ENCODE measurements at regions not wholly inside any gene's neighbourhood (a gene's known extent, or its start where the extent isn't known, plus 50 kb on each side); places are given as distances from the start of the nearest gene placed in this dataset.
"Not testable (repeated sequence)": the region's sequence is repeated elsewhere in the genome, so short reads cannot be mapped to it uniquely, and the experiment has no call there.

DNA sequence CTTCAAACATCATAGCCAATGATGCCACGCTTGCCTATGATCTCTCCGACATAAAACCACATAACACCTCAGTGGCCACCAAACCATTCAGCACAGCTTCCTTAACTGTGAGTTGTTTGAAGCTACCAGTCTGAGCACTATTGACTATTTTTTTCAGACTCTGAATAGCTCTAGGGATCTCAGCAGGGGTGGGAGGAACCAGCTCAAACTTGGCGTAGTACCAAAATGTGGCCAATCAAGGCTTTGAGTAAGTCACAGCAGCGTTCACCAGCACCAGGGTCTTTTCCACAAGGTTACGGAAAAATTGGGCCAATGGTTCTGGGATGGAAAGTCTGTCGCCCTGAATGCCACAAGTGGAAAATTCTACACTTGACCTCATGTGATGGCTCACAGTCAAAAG is 70.6 kb downstream of the SMPDL3A start:
- DNase-seq (ENCODE audit: low spot score), result no peak

DNA sequence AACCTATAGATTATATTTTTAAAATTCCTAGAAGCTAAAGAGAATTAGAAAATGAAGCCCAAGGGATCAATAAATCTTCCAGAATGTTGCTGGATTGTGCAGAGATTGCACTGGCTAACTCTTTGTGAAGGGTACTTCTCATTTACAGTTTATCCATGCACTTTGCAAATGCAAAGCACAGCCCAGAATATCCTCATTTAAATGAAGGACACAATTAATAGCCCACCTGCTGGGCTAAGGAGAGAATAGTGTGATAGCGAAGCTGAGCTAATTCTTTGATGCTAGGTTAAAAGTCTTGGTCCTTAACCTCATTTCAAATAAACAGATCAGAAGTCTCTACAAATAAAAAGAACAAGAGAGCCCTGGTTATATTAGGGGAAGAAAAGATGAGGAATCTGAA is 72.5 kb downstream of the SMPDL3A start:
- DNase-seq (ENCODE audit: low spot score), result no peak

DNA sequence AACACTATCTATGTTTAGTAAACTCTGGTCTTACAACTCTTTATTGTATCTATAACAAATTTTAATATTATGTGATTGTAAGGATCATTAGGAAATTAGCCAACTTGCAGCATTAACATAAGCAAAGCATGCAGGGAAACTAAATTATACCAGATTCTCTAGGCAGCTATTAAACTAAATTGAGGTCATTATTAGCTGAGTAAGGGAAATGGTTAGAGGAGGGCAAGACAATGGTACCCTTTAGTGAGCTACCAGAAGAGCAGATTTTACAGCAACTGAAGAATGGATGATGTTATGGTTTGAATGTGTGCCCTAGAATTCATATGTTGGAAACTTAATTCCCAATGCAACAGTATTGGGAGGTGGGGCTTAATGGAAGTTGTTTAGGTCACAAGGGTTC is 79.1 kb downstream of the SMPDL3A start:
- DNase-seq (ENCODE audit: low spot score), result no peak

DNA sequence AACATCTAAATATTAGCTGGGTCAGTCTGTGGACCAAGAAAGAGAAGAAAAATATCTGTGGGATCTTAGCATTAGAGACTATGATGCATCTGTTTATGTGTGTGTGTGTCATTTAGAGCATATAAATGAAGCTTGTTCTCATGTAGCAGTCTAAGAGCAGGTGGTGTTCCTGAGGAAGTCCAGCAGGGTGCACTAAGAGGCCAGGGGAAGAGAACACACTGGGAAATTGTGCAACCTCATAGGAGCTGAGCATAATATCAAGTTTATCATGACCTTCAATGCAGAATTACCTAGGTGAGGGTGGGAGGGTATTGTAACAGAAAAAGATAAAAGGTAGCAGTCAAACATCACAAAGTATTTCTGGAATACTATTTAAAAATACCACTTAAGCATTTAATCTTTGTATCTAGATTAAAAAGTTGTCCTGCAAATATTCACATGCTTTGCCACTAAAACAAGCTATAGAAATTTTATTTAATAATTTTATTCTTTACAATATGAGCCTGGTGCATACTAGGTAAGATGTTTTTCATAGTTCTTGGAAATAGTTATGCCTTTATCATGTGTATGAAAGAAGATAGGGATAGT is 80.5 kb downstream of the SMPDL3A start:
- DNase-seq (ENCODE audit: low spot score), result peak; percentile 71

DNA sequence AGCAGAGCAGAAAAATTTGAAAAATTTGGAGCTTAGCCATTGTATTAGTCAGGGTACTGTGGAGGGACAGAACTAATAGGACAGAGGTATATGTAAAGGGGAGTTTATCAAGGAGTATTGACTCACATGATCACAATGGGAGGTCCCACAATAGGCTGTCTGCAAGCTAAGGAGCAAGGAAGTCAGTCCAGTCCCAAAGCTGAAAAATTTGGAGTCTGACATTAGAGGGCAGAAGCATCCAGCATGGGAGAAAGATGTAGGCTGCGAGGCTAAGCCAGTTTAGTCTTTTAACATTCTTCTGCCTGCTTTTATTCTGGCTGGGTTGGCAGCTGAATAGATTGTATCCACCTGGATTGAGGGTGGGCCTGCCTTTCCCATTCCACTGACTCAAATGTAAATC is 82.0 kb downstream of the SMPDL3A start:
- no peak for DNase-seq (ENCODE audit: low spot score)

DNA sequence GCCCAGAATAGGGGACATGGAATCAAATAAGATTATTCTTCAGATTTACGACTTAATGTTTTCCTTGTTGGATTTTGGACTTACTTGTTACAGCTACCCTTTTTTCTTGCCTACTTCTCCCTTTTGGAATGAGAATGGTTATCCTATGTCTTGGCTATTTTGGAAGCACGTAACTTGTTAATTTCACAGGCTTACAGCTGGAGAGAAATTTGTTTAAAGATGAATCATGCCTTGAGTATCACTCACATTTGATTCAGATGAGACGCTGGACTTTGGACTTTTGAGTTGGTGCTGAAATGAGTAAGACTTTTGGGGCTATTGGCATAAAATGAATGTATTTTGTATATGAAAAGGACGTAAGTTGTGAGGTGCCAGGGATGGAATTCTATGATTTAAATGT is 83.3 kb downstream of the SMPDL3A start:
- DNase-seq (ENCODE audit: low spot score), result no peak

DNA sequence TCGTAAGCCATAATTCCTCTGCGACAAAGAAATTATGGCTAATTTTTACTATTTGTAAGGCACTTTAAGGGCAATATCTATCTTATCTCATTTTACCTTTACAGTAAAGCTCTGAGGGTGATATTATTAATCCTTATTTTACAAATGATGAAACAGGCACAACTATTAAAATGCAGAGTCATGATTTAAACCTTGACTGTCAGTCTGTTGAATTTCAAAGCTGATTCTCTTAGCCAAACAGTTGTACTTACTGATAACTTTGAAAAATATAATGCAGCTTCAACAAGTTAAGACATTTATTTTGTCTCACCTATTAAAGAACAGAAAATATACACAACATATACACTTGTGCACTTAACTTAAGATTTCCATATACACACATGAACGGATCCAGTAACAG is 88.2 kb downstream of the SMPDL3A start:
- DNase-seq (ENCODE audit: low spot score), result no peak

DNA sequence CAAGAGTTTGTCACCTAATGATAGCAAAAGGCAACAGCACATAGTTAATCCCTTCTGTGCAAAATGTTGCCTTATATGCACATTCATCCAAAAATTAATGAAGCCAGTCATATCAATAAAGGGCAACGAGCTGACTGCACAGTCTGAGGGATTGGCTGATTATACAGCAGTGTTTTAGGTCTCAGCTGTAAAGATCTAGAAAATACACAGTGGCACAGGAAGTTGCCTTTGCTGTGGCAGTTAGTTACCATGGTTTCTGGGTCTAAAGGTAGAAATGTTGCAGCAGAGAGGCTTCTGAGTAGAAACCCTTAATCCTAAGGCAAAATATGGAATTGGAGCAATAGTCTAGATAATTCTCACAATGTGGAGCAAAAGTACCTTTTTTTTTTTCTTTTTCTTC is 89.7 kb downstream of the SMPDL3A start:
- DNase-seq (ENCODE audit: low spot score), result peak; percentile 7

DNA sequence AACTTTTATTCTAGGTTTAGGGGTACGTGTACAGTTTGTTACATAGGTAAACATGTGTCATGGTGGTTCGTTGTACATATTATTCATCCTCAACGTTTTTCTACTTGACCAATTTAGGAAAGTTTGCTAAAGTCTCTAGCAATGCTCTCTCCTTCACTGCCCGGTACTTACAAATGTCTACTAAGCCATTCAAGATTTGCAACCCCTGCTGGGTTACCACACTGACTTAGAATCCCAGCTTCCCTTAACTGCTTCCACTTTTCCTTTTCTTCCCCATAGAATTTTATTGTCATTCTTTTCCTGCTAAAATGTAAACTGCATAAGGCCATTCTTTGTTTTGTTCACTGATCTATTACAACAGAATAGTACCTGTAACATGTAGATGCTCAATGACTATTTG is 97.4 kb downstream of the SMPDL3A start:
- DNase-seq (ENCODE audit: low spot score), result no peak

DNA sequence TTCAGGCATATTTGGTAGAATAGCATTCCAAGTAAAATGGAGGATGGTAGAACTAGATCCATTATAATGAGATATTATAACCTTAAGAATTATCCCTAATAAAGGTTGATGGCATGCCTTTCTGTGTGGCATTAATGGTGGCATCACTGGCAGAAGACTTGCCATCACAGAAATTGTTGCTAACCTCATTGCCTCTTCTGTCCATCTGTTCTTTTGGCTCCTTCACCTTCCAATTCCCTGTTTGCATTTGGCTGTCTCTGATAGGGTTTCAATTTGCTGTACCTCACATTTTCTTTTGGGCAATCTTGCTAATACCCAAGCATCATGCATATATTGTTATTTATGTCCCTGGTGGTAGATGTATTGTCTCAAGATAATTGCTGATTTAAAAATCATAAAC is 98.9 kb downstream of the SMPDL3A start:
- DNase-seq (ENCODE audit: low spot score), result no peak

DNA sequence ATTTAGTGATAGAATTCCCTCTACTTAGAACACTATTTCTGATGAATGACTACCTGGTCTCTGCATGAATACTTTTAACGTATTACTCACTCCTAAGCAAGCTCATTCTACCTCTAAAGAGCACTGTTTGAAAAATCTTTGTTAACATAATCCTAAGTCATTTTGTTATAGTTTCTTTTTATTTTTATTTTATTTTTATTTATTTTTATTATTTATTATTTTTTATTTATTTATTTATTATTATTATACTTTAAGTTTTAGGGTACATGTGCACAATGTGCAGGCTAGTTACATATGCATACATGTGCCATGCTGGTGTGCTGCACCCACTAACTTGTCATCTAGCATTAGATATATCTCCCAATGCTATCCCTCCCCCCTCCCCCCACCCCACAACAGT is 99.6 kb downstream of the SMPDL3A start:
- DNase-seq (ENCODE audit: low spot score), result not testable (repeated sequence)

DNA sequence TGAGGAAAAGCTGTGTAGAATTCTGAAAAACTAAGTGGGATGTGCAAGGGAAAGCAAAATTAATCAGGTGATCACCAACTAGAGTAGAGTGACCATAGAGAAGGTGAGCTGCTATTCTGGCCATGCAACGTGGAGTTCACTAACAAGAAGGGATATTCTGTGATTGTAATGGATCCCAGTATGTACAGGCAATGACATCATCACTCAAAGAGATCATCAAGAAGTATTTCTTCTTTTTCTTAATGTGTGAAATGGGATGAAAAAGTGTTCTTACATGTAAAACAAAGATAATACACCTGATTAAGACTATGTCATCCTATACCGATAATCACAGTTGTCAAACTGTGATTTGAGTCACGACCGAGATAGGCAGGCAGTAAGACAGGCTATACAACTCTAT is 101.2 kb downstream of the SMPDL3A start:
- DNase-seq (ENCODE audit: low spot score), result no peak

DNA sequence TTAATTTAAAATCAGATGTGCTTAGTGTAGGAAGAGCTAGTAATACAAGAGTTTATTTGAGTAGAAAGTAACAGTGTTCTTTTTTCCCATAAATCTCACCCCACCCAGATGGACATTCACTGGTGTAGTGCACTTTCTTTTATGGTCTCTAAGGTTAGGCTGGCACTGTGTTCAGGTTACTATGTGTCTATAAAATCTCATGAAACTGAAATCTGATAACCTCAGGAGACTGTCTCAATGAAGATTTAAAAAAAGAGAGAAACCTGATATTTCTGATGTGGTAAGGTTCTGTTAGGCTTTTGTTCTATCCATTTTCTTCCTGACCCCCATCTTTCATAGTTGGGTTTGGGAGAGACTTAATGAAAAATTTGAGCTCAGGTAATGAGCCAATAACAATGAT is 101.2 kb upstream of the CLVS2 start:
- no peak for DNase-seq (ENCODE audit: low spot score)

DNA sequence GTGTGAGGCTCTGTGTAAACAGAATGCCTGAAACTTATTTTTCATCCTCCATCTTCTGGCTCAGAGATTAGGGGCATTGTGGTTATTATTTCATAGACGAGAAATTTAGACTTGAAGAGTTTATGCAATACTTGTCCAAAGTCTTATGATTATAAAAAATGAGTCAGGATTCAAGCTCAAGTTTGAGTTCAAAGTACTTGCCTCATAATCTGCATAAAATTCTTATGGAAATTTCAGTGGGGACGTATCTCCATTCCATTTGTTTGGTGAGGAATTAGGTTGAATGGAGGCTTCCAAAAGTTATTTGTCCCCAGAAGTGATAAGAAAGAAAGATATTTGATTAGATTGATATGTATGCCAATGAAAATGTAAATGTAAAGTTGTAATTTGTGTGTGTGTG is 93.7 kb upstream of the CLVS2 start:
- no peak for DNase-seq (ENCODE audit: low spot score)

DNA sequence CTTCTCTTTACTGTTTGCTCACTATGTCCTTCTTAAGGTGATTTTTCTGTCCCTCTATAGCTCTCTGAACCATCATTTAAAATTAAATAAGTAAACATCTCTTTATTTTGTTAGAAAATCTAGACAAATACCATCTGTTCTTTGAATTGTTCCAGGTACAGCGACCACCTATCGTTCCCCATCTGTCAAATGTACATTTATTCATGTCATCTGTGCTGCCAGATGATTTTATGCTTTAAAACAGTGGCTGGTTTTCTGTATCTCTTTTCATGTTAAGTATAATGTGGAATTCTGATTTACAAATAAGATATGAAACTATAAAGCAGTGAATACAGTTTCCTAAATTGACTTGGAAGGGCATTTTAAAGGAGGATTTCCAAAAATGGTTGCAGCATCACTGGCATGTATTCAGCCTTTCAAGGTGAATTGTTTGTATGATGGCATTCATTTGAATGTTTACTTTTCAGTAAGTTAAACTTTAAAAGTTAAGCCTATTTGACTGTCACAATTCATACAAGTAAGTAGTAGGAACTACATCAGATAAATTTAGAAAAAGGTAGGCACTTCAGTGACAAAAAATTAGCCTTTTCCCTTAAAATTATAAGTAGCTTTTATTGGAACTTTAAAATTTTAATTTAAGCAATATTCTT is 92.6 kb upstream of the CLVS2 start:
- DNase-seq (ENCODE audit: low spot score), result no peak

DNA sequence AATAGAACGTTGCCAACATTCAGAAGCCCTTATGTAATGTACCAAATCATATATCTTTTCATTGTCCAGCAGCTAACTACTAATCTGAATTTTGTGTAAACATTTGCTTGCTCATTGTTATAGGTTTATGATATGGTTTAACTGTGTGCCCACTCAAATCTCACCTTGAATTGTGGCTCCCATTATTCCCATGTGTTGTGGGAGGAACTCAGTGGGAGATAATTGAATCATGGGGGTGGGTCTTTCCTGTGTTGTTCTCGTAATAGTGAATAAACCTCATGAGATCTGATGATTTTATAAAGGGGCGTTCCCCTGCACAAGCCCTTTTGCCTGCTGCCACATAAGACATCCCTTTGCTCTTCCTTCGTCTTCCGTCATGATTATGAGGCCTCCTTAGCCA is 91.9 kb upstream of the CLVS2 start:
- no peak for DNase-seq (ENCODE audit: low spot score)

DNA sequence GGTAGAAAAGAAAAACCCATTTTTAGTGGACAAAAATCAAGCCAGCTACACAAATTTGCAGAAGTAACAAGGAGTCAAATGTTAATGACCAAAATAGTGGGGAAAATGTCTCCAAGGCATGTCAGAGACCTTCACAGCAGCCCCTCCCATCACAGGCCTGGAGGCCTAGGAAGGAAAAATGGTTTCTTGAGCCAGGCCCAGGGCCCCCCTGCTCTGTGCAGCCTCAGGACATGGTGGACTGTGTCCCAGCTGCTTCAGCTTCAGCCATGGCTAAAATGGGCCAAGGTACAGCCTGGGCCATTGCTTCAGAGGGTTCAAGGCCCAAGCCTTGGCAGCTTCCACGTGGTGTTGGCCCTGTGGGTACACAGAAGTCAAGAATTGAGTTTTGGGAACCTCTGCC is 82.5 kb upstream of the CLVS2 start:
- no peak for DNase-seq (ENCODE audit: low spot score)

DNA sequence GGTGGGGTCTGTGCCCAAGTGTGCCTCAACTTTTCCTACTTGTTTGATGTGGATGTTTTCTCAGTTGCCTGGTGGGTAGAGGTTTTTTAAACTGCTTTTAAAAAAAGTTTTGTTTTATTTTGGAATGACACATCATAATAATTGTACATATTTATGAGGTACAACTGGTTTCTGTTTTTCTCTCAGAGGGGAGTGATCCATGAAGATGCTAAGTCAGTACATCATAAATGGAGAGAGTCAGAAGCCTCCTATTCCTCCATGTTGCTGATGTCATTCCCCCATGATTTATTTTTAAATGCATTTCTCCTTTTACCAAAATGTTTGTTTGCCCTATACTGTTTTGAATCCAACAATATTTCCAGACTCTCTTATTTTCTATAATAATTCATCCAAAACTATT is 77.3 kb upstream of the CLVS2 start:
- DNase-seq (ENCODE audit: low spot score), result no peak

DNA sequence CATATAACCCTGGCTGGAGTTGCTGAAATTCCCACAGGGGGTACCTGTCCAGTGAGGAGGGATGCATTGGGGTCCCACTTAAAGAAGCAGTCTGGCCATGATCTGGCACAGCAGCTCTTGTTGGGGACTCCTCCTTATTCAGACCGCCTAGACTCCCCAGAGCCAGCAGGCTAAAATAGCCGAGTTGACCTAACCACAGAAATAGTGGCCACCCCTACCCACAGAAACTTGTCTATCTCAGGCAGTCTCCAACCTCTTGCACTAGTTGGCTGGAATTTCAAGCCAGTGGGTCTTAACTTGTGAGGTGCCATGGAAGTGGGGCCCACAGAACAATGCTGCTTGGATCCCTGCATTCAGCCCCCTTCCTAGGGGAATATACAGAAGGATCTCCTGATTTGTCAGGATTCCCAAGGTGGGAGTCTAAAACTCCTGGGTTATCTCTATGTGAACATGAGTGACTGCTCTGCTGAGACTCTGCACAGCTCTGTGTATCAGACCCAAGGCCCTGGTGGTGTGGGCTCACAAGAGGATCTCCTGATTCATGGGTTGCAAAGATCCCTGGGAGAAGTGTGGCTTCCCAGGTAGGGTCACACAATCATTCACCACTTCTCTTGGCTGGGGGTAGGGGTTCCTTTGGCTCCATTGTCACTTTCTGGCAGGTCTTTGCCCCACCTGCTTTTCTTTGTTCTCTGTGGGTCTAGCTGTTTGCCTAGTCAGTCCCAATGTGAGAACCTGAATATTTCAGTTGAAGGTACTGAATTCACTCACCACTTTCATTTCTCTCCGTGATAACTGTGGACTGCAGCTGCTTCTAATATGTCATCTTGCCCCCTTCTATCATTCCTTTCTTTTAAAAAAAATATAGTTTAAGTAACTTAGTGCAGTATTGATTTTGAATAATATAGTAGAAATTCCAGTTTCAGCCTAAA is 65.5 kb upstream of the CLVS2 start:
- DNase-seq (ENCODE audit: low spot score), result no peak

DNA sequence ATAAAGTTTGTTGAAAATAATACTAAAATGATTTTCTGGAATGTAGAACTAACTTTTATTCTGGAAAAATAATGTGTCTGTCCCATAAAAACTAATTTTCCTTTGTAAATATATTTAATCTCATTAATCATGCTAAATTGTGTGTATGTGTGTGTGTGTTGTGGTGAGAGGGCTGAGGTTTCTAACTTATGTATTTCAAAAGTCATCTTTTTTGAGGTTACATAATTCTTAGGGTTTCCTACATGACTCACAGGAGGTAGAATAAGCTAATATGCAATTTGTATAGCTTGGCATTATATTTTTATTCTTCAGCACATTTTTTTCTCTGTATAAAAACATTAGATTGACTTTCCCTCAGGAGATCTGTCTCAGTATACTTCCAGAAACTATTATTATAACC is 64.1 kb upstream of the CLVS2 start:
- DNase-seq (ENCODE audit: low spot score), result no peak

DNA sequence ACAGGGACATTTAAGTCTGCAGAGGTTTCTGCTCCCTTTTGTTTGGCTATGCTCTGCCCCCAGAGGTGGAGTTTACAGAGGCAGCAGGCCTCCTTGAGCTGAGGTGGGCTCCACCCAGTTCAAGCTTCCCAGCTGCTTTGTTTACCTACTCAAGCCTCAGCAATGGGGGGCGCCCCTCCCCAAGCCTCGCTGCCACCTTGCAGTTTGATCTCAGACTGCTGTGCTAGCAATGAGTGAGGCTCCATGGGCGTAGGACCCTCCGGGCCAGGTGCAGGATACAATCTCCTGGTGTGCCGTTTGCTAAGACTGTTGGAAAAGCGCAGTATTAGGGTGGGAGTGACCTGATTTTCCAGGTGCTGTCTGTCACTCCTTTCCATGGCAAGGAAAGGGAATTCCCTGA is 51.1 kb upstream of the CLVS2 start:
- DNase-seq (ENCODE audit: low spot score), result not testable (repeated sequence)
